BE2C (cell line): ENCODE measurements at regions not wholly inside any gene's neighbourhood (a gene's known extent, or its start where the extent isn't known, plus 50 kb on each side); places are given as distances from the start of the nearest gene placed in this dataset.
"Not testable (repeated sequence)": the region's sequence is repeated elsewhere in the genome, so short reads cannot be mapped to it uniquely, and the experiment has no call there.

ENCODE experiments used
- DNase-seq: peaks from one replicate; pipeline ENCODE4 v3.0.0-alpha.2; 2020
- H3K27me3 ChIP-seq: fragments of 250-450 bp; sonication (Bioruptor Pico); 2 replicates; pipeline ENCODE4 v1.5.1; 2020; ENCODE audit warnings: mild to moderate bottlenecking
- H3K36me3 ChIP-seq: fragments of 250-450 bp; sonication (Bioruptor Pico); 2 replicates; pipeline ENCODE4 v1.5.1; 2020; ENCODE audit warnings: mild to moderate bottlenecking
- H3K4me1 ChIP-seq: fragments of 250-450 bp; sonication (Bioruptor Pico); 2 replicates; pipeline ENCODE4 v1.5.1; 2020
- H3K4me3 ChIP-seq: 2 replicates; pipeline ENCODE4 v1.5.1; 2011; ENCODE audit warnings: low read depth, low read length
- H3K9me3 ChIP-seq: fragments of 250-450 bp; sonication (Bioruptor Pico); 2 replicates; pipeline ENCODE4 v1.5.1; 2020
- TF ChIP-seq, protein P1 (sequence below): IDR thresholded peaks from 2 replicates; pipeline ENCODE4 v1.5.1; 2012; ENCODE audit warnings: mild to moderate bottlenecking, low read depth, low read length

- no peaks in the 10 kb centered on the region; the same call in 1 of the 2 replicates for H3K4me1 ChIP-seq
These were observed 1411.2 kb downstream of the RAPGEF2 start for GRCh38 chr4:160514126-160514525.

DNA sequence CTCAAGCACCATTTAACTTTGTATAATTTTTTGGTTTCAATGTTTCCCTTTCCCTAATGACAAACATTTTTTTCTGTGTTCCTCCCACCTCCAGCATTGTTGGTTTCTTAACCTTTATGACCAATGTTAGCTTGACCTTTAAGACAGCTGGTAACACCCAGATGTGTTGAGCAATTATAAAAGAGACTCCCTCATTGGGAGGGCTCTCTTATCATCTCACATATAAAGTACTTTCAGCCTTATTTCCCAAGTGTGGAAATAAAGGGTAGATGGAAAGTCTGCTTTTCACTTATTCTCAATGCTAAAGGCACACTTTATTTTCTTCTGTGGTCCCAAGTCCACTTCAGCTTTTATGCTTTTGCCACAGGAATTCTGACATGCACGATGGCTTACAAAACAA, 1420.4 kb downstream of the RAPGEF2 start:
- no peak overlapping the region for H3K4me3 ChIP-seq
- no peaks in the 10 kb centered on the region for H3K27me3 ChIP-seq
- no peaks in the 10 kb centered on the region for H3K9me3 ChIP-seq
- DNase-seq, result no peak
- TF ChIP-seq, protein P1, sequence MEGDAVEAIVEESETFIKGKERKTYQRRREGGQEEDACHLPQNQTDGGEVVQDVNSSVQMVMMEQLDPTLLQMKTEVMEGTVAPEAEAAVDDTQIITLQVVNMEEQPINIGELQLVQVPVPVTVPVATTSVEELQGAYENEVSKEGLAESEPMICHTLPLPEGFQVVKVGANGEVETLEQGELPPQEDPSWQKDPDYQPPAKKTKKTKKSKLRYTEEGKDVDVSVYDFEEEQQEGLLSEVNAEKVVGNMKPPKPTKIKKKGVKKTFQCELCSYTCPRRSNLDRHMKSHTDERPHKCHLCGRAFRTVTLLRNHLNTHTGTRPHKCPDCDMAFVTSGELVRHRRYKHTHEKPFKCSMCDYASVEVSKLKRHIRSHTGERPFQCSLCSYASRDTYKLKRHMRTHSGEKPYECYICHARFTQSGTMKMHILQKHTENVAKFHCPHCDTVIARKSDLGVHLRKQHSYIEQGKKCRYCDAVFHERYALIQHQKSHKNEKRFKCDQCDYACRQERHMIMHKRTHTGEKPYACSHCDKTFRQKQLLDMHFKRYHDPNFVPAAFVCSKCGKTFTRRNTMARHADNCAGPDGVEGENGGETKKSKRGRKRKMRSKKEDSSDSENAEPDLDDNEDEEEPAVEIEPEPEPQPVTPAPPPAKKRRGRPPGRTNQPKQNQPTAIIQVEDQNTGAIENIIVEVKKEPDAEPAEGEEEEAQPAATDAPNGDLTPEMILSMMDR, result no peak
- no peaks in the 10 kb centered on the region for H3K4me1 ChIP-seq
- H3K36me3 ChIP-seq, result no peaks in the 10 kb centered on the region

More at GRCh38 chr4:160514126-160514525, 1411.2 kb downstream of the RAPGEF2 start:
- no peaks in the 10 kb centered on the region for H3K36me3 ChIP-seq
- no peak for DNase-seq
- TF ChIP-seq, protein P1, result no peak
- H3K9me3 ChIP-seq, result no peaks in the 10 kb centered on the region
- H3K27me3 ChIP-seq, result no peaks in the 10 kb centered on the region
- no peak overlapping the region for H3K4me3 ChIP-seq

GRCh38 chr4:160537681-160538080, 1434.8 kb downstream of the RAPGEF2 start:
- Histone ChIP-seq H3K27me3 (no peaks in the 10 kb centered on the region), H3K36me3 (no peaks in the 10 kb centered on the region), H3K9me3 (no peaks in the 10 kb centered on the region), H3K4me3 (no peak overlapping the region), H3K4me1 (no peaks in the 10 kb centered on the region)
- no peak for DNase-seq
- TF ChIP-seq, protein P1, result no peak

GRCh38 chr4:160546201-160546600, 1443.3 kb downstream of the RAPGEF2 start:
- Histone ChIP-seq H3K4me3 (no peak overlapping the region), H3K27me3 (no peaks in the 10 kb centered on the region), H3K9me3 (no peaks in the 10 kb centered on the region), H3K4me1 (peaks cover 4% of the 10 kb centered on the region; the same call in 1 of the 2 replicates), H3K36me3 (no peaks in the 10 kb centered on the region)
- TF ChIP-seq, protein P1, result no peak
- no peak for DNase-seq

DNA sequence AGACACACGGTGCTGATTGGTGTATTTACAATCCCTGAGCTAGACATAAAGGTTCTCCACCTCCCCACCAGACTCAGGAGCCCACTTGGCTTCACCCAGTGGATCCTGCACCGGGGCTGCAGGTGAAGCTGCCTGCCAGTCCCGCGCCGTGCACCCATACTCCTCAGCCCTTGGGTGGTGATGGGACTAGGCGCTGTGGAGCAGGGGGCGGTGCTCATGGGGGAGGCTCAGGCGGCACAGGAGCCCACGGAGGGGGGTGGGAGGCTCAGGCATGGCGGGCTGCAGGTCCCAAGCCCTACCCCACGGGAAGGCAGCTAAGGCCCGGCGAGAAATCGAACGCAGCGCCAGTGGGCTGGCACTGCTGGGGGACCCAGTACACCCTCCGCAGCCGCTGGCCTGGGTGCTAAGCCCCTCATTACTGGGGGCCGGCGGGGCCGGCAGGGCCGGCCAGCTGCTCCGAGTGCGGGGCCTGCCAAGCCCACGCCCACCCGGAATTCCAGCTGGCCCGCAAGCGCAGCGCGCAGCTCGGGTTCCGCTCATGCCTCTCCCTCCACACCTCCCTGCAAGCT, 1447.2 kb downstream of the RAPGEF2 start:
- not testable (repeated sequence) for DNase-seq, H3K27me3 ChIP-seq, H3K9me3 ChIP-seq, H3K4me1 ChIP-seq, H3K4me3 ChIP-seq, H3K36me3 ChIP-seq

DNA sequence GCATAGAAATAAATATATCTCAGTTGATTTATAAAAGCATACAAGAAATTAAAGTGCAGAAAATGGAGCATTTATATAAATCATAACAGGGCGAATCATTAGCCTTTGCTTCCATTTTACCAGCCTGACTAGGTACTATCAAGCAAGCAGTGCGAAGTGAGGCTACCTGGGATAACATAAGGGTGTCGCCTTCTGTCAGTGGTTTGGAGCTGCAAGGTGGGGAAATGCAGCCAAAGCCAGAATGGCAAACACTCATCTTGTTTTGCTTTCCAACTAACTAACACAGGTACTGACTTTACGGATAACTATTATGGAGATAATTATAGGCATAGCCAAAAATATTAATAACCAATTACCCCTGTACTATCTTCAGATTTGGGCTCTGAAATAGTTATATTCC, 1459.8 kb downstream of the RAPGEF2 start:
- TF ChIP-seq, protein P1, result no peak
- H3K36me3 ChIP-seq, result no peaks in the 10 kb centered on the region
- H3K4me1 ChIP-seq, result no peaks in the 10 kb centered on the region
- DNase-seq, result no peak
- H3K9me3 ChIP-seq, result no peaks in the 10 kb centered on the region
- H3K27me3 ChIP-seq, result no peaks in the 10 kb centered on the region
- no peak overlapping the region for H3K4me3 ChIP-seq
